ENCODE measurements at regions not wholly inside any gene's neighbourhood (a gene's known extent, or its start where the extent isn't known, plus 50 kb on each side); places are given as distances from the start of the nearest gene placed in this dataset.
"Not testable (repeated sequence)": the region's sequence is repeated elsewhere in the genome, so short reads cannot be mapped to it uniquely, and the experiment has no call there.

DNA sequence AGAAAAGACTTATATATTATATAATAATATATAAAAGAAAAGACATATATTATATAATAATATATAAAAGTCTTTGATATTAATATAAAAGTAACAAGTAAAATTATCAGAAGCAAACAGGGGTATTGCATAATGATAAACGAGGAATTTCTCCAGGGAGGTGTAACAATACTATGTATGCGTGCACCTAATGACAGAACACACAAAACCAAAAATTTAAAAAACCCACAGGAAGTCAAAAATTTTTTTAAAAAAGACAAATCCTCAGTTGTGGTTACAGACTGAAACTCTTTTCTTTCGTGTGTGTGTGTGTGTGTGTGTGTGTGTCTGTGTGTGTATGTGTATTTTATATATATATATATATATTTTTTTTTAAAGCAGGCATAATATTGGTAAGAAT, 279.2 kb upstream of the DPP6 start:
- Histone ChIP-seq H3K4me2 (ENCODE audit: low read length) (no peak overlapping the region), H3K9ac (ENCODE audit: low read length) (no peak overlapping the region), H4K20me1 (ENCODE audit: insufficient read depth) (no peaks in the 10 kb centered on the region), H3K4me3 (ENCODE audit: low read length) (no peak overlapping the region), H3K9me3 (ENCODE audit: low read length) (no peaks in the 10 kb centered on the region), H3K9me2 (ENCODE audit: insufficient read depth, low read length) (no peaks in the 10 kb centered on the region), H3K27me3 (ENCODE audit: insufficient read depth, low read depth, low read length) (no peaks in the 10 kb centered on the region), H3K79me2 (replicated peaks; ENCODE audit: insufficient read depth, low read length) (no peaks in the 10 kb centered on the region), H3K27ac (ENCODE audit: low read length) (no peak overlapping the region), H2AFZ (ENCODE audit: low read depth, low read length) (no peak overlapping the region), H3F3A (ENCODE audit: insufficient read depth, low read length, poor library complexity, severe bottlenecking) (no peaks in the 10 kb centered on the region), H3K36me3 (ENCODE audit: insufficient read depth, low read length) (no peaks in the 10 kb centered on the region)
- no peak for TF ChIP-seq RAD21 (conservative IDR thresholded peaks at IDR 0.05)
- TF ChIP-seq, protein P1, sequence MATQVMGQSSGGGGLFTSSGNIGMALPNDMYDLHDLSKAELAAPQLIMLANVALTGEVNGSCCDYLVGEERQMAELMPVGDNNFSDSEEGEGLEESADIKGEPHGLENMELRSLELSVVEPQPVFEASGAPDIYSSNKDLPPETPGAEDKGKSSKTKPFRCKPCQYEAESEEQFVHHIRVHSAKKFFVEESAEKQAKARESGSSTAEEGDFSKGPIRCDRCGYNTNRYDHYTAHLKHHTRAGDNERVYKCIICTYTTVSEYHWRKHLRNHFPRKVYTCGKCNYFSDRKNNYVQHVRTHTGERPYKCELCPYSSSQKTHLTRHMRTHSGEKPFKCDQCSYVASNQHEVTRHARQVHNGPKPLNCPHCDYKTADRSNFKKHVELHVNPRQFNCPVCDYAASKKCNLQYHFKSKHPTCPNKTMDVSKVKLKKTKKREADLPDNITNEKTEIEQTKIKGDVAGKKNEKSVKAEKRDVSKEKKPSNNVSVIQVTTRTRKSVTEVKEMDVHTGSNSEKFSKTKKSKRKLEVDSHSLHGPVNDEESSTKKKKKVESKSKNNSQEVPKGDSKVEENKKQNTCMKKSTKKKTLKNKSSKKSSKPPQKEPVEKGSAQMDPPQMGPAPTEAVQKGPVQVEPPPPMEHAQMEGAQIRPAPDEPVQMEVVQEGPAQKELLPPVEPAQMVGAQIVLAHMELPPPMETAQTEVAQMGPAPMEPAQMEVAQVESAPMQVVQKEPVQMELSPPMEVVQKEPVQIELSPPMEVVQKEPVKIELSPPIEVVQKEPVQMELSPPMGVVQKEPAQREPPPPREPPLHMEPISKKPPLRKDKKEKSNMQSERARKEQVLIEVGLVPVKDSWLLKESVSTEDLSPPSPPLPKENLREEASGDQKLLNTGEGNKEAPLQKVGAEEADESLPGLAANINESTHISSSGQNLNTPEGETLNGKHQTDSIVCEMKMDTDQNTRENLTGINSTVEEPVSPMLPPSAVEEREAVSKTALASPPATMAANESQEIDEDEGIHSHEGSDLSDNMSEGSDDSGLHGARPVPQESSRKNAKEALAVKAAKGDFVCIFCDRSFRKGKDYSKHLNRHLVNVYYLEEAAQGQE (IDR thresholded peaks at IDR 0.05; ENCODE audit: borderline replicate concordance), result no peak
- no peak for TF ChIP-seq SMC3 (conservative IDR thresholded peaks at IDR 0.05; ENCODE audit: poor library complexity)
- TF ChIP-seq POLR2AphosphoS5 (IDR thresholded peaks at IDR 0.05), result no peak

DNA sequence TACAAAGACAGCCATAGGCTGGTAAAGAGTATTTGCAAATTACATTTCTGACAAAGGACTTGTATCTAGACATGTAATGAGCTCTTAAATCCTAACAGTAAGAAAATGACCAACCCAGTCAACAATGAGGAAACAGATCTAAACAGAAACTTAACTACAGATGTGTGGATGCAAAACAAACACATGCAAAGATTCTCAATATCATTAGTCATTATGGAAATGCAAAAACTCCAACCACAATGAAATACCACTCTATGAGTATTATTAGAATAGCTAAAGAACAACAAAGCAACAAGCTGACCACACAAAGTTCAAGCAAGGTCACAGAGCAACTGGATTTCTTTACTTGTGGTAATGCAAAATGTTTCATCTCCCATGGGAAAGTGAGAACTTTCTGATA, 275.3 kb upstream of the DPP6 start:
- H3K9me2 ChIP-seq (ENCODE audit: insufficient read depth, low read length); H3K27me3 ChIP-seq (ENCODE audit: insufficient read depth, low read depth, low read length); H4K20me1 ChIP-seq (ENCODE audit: insufficient read depth); H3F3A ChIP-seq (ENCODE audit: insufficient read depth, low read length, poor library complexity, severe bottlenecking); H3K4me2 ChIP-seq (ENCODE audit: low read length); H3K4me3 ChIP-seq (ENCODE audit: low read length); H3K27ac ChIP-seq (ENCODE audit: low read length); H3K36me3 ChIP-seq (ENCODE audit: insufficient read depth, low read length); H3K79me2 ChIP-seq (replicated peaks; ENCODE audit: insufficient read depth, low read length); H3K9me3 ChIP-seq (ENCODE audit: low read length); H3K9ac ChIP-seq (ENCODE audit: low read length); H2AFZ ChIP-seq (ENCODE audit: low read depth, low read length): not testable (repeated sequence)

- H4K20me1 ChIP-seq (ENCODE audit: insufficient read depth); H3K9me2 ChIP-seq (ENCODE audit: insufficient read depth, low read length); H3K4me3 ChIP-seq (ENCODE audit: low read length); H3K27ac ChIP-seq (ENCODE audit: low read length); H3K36me3 ChIP-seq (ENCODE audit: insufficient read depth, low read length); H3F3A ChIP-seq (ENCODE audit: insufficient read depth, low read length, poor library complexity, severe bottlenecking); H3K9me3 ChIP-seq (ENCODE audit: low read length); H3K79me2 ChIP-seq (replicated peaks; ENCODE audit: insufficient read depth, low read length); H3K9ac ChIP-seq (ENCODE audit: low read length); H3K27me3 ChIP-seq (ENCODE audit: insufficient read depth, low read depth, low read length); H3K4me2 ChIP-seq (ENCODE audit: low read length); H2AFZ ChIP-seq (ENCODE audit: low read depth, low read length): not testable (repeated sequence)
Measured at GRCh38 chr7:153797363-153797762, 254.8 kb upstream of the DPP6 start.

DNA sequence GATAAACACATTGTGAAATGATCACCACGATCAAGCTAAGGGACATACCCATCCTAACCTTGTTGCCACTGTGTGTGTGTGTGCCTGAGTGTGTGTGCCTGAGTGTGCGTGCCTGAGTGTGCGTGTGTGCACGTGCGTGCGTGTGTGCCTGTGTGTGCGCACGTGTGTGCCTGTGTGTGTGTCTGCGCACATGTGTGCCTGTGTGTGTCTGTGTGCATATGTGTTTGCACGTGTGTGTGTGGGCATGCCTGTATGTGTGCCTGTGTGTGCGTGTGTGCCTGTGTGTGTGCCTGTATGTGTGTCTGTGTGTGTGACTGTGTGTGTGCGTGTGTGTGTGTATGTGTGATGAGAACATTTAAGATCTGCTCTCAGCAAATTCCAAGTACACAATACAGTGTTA, 244.1 kb upstream of the DPP6 start:
- no peak overlapping the region for H2AFZ ChIP-seq (ENCODE audit: low read depth, low read length)

More for the DNA sequence above, 244.1 kb upstream of the DPP6 start:
- Histone ChIP-seq H3K27me3 (ENCODE audit: insufficient read depth, low read depth, low read length) (no peaks in the 10 kb centered on the region), H3K36me3 (ENCODE audit: insufficient read depth, low read length) (no peaks in the 10 kb centered on the region), H3K9me3 (ENCODE audit: low read length) (no peaks in the 10 kb centered on the region), H3F3A (ENCODE audit: insufficient read depth, low read length, poor library complexity, severe bottlenecking) (no peaks in the 10 kb centered on the region), H3K9ac (ENCODE audit: low read length) (no peak overlapping the region), H4K20me1 (ENCODE audit: insufficient read depth) (no peaks in the 10 kb centered on the region), H3K4me2 (ENCODE audit: low read length) (no peak overlapping the region), H3K27ac (ENCODE audit: low read length) (no peak overlapping the region), H3K79me2 (replicated peaks; ENCODE audit: insufficient read depth, low read length) (no peaks in the 10 kb centered on the region), H3K4me3 (ENCODE audit: low read length) (no peak overlapping the region), H3K9me2 (ENCODE audit: insufficient read depth, low read length) (no peaks in the 10 kb centered on the region)
- TF ChIP-seq EP300 (conservative IDR thresholded peaks at IDR 0.05; ENCODE audit: poor library complexity, severe bottlenecking) (no peak), RAD21 (conservative IDR thresholded peaks at IDR 0.05) (no peak), MXI1 (conservative IDR thresholded peaks at IDR 0.05; ENCODE audit: poor library complexity, severe bottlenecking) (no peak), EZH2 (IDR thresholded peaks at IDR 0.05; ENCODE audit: borderline replicate concordance, insufficient read depth, low read length, poor library complexity, severe bottlenecking) (no peak), POLR2AphosphoS5 (IDR thresholded peaks at IDR 0.05) (no peak), SMC3 (conservative IDR thresholded peaks at IDR 0.05; ENCODE audit: poor library complexity) (no peak), TAF1 (IDR thresholded peaks at IDR 0.05; ENCODE audit: low read depth) (no peak)
- TF ChIP-seq, protein P2, sequence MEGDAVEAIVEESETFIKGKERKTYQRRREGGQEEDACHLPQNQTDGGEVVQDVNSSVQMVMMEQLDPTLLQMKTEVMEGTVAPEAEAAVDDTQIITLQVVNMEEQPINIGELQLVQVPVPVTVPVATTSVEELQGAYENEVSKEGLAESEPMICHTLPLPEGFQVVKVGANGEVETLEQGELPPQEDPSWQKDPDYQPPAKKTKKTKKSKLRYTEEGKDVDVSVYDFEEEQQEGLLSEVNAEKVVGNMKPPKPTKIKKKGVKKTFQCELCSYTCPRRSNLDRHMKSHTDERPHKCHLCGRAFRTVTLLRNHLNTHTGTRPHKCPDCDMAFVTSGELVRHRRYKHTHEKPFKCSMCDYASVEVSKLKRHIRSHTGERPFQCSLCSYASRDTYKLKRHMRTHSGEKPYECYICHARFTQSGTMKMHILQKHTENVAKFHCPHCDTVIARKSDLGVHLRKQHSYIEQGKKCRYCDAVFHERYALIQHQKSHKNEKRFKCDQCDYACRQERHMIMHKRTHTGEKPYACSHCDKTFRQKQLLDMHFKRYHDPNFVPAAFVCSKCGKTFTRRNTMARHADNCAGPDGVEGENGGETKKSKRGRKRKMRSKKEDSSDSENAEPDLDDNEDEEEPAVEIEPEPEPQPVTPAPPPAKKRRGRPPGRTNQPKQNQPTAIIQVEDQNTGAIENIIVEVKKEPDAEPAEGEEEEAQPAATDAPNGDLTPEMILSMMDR (IDR thresholded peaks at IDR 0.05; ENCODE audit: poor library complexity, severe bottlenecking), result no peak
- TF ChIP-seq, protein P1 (IDR thresholded peaks at IDR 0.05; ENCODE audit: borderline replicate concordance), result no peak
